DOHH2 (cell line): ENCODE measurements at regions not wholly inside any gene's neighbourhood (a gene's known extent, or its start where the extent isn't known, plus 50 kb on each side); places are given as distances from the start of the nearest gene placed in this dataset.
A peak's percentile ranks its signal among the peaks of the same experiment; 100 is the strongest.

ENCODE experiments used
- H3F3A ChIP-seq: fragments of 200-600 bp; sonication (generic), shearing (Covaris generic); 2 replicates; pipeline ENCODE4 v1.6.0; 2016; ENCODE audit warnings: antibody characterized with exemption, mild to moderate bottlenecking; ENCODE audit not compliant: control insufficient read depth, insufficient read depth
- H3K27ac ChIP-seq: fragments of 200-600 bp; sonication (generic); 2 replicates; pipeline ENCODE4 v1.5.1; 2014; ENCODE audit warnings: low read depth, mild to moderate bottlenecking, low read length, moderate library complexity
- H3K27me3 ChIP-seq: fragments of 200-600 bp; sonication (generic); 2 replicates; pipeline ENCODE4 v1.6.1; 2014; ENCODE audit warnings: mild to moderate bottlenecking, low read length, mixed read lengths; ENCODE audit not compliant: control insufficient read depth
- H3K36me3 ChIP-seq: fragments of 200-600 bp; sonication (generic); 2 replicates; pipeline ENCODE4 v1.6.1; 2014; ENCODE audit warnings: mild to moderate bottlenecking, low read length, moderate library complexity, mixed read lengths; ENCODE audit not compliant: control insufficient read depth
- H3K4me1 ChIP-seq: fragments of 200-600 bp; sonication (generic); 2 replicates; pipeline ENCODE4 v1.6.1; 2014; ENCODE audit warnings: mild to moderate bottlenecking, low read length, mixed read lengths; ENCODE audit not compliant: control insufficient read depth
- H3K4me2 ChIP-seq: fragments of 200-600 bp; sonication (generic); 2 replicates; pipeline ENCODE4 v1.6.0; 2014; ENCODE audit warnings: mild to moderate bottlenecking, low read length, moderate library complexity
- H3K4me3 ChIP-seq: fragments of 200-600 bp; sonication (generic); 2 replicates; pipeline ENCODE4 v1.5.1; 2014; ENCODE audit warnings: mild to moderate bottlenecking, low read length, mixed read lengths
- H3K79me2 ChIP-seq: fragments of 200-600 bp; sonication (generic); 2 replicates; pipeline ENCODE4 v1.6.1; 2014; ENCODE audit warnings: mild to moderate bottlenecking, low read length, mixed read lengths; ENCODE audit not compliant: control insufficient read depth
- H3K9me2 ChIP-seq: fragments of 200-600 bp; sonication (generic); replicated peaks from 2 replicates; pipeline ENCODE4 v1.6.1; 2014; ENCODE audit warnings: mild to moderate bottlenecking, low read length, mixed read lengths; ENCODE audit not compliant: control insufficient read depth
- H3K9me3 ChIP-seq: fragments of 200-600 bp; sonication (generic); 2 replicates; pipeline ENCODE4 v1.6.1; 2014; ENCODE audit warnings: antibody characterized with exemption, low read length, mixed read lengths; ENCODE audit not compliant: control insufficient read depth, insufficient read depth
- H4K20me1 ChIP-seq: fragments of 200-600 bp; sonication (generic); 2 replicates; pipeline ENCODE4 v1.6.0; 2014; ENCODE audit warnings: low read depth, mild to moderate bottlenecking, antibody characterized with exemption, low read length, moderate library complexity; ENCODE audit not compliant: control insufficient read depth, insufficient read depth
- CTCF ChIP-seq: fragments of 200-600 bp; sonication (generic); IDR thresholded peaks from one replicate; pipeline ENCODE4 v1.5.1; 2014; ENCODE audit warnings: antibody characterized with exemption, mild to moderate bottlenecking, low read depth, low read length; ENCODE audit not compliant: poor library complexity, severe bottlenecking
- EZH2phosphoT487 ChIP-seq: fragments of 200-600 bp; sonication (generic); IDR thresholded peaks from 2 replicates; pipeline ENCODE4 v1.6.1; 2017; ENCODE audit warnings: borderline replicate concordance, mild to moderate bottlenecking, antibody characterized with exemption, low read length, moderate library complexity, mixed read lengths

- H3K4me1 ChIP-seq = peaks cover 17% of the 10 kb centered on the region
- H3K27me3 ChIP-seq = no peaks in the 10 kb centered on the region
- no peak overlapping the region for H3K4me3 ChIP-seq
- no peaks in the 10 kb centered on the region for H3K9me2 ChIP-seq
- TF ChIP-seq CTCF = no peak
- TF ChIP-seq EZH2phosphoT487 = no peak
- no peaks in the 10 kb centered on the region for H3K36me3 ChIP-seq
- no peaks in the 10 kb centered on the region for H4K20me1 ChIP-seq
- no peak overlapping the region for H3K27ac ChIP-seq
- H3K4me2 ChIP-seq = no peak overlapping the region
- H3K79me2 ChIP-seq = no peaks in the 10 kb centered on the region
- peaks cover 6% of the 10 kb centered on the region for H3F3A ChIP-seq
- no peaks in the 10 kb centered on the region; the same call in 1 of the 2 replicates for H3K9me3 ChIP-seq
Observed at GRCh38 chr5:130546211-130546610, 618.8 kb downstream of the HINT1 start.

GRCh38 chr5:130545291-130545690, 619.8 kb downstream of the HINT1 start:
- H3K4me3 ChIP-seq = no peak overlapping the region
- H3F3A ChIP-seq = peaks cover 10% of the 10 kb centered on the region

GRCh38 chr5:130541617-130542221, 623.3 kb downstream of the HINT1 start:
- H4K20me1 ChIP-seq = no peaks in the 10 kb centered on the region
- H3K4me3 ChIP-seq = peak overlapping the region; percentile 33
- H3K9me3 ChIP-seq = no peaks in the 10 kb centered on the region; the same call in 1 of the 2 replicates
- peak overlapping the region; percentile 58 for H3K4me2 ChIP-seq
- TF ChIP-seq CTCF (no peak), EZH2phosphoT487 (no peak)
- H3K9me2 ChIP-seq = no peaks in the 10 kb centered on the region
- no peaks in the 10 kb centered on the region for H3K27me3 ChIP-seq
- peaks cover 10% of the 10 kb centered on the region for H3F3A ChIP-seq
- H3K36me3 ChIP-seq = no peaks in the 10 kb centered on the region
- peak overlapping the region; percentile 76 for H3K27ac ChIP-seq
- no peaks in the 10 kb centered on the region for H3K79me2 ChIP-seq
- H3K4me1 ChIP-seq = peaks cover 32% of the 10 kb centered on the region

More at GRCh38 chr5:130545291-130545690, 619.8 kb downstream of the HINT1 start:
- Histone ChIP-seq H4K20me1 (no peaks in the 10 kb centered on the region), H3K9me3 (no peaks in the 10 kb centered on the region; the same call in 1 of the 2 replicates), H3K27me3 (no peaks in the 10 kb centered on the region), H3K36me3 (no peaks in the 10 kb centered on the region), H3K9me2 (no peaks in the 10 kb centered on the region), H3K4me1 (peaks cover 26% of the 10 kb centered on the region), H3K79me2 (no peaks in the 10 kb centered on the region), H3K4me2 (no peak overlapping the region), H3K27ac (no peak overlapping the region)
- TF ChIP-seq EZH2phosphoT487 (no peak), CTCF (no peak)
